Loucy (cell line): ENCODE measurements at regions not wholly inside any gene's neighbourhood (a gene's known extent, or its start where the extent isn't known, plus 50 kb on each side); places are given as distances from the start of the nearest gene placed in this dataset.
A peak's percentile ranks its signal among the peaks of the same experiment; 100 is the strongest.

ENCODE experiments used
- H2AFZ ChIP-seq: fragments of 200-600 bp; sonication (generic); 2 replicates; pipeline ENCODE4 v1.6.0; 2016; ENCODE audit warnings: antibody characterized with exemption, mild to moderate bottlenecking, low read length, moderate library complexity
- H3F3A ChIP-seq: fragments of 200-600 bp; 2 replicates; pipeline ENCODE4 v1.6.0; 2016; ENCODE audit warnings: antibody characterized with exemption, low read depth, mild to moderate bottlenecking
- H3K27me3 ChIP-seq: fragments of 200-600 bp; sonication (generic); 2 replicates; pipeline ENCODE4 v1.6.1; 2014; ENCODE audit warnings: low read length, mild to moderate bottlenecking; ENCODE audit not compliant: insufficient read depth, poor library complexity, severe bottlenecking
- H3K36me3 ChIP-seq: fragments of 200-600 bp; sonication (generic); 2 replicates; pipeline ENCODE4 v1.6.1; 2016; ENCODE audit warnings: low read length; ENCODE audit not compliant: insufficient read depth
- H3K4me1 ChIP-seq: fragments of 200-600 bp; sonication (generic); 2 replicates; pipeline ENCODE4 v1.5.1; 2014; ENCODE audit warnings: low read length, mild to moderate bottlenecking; ENCODE audit not compliant: insufficient read depth, poor library complexity, severe bottlenecking
- H3K4me2 ChIP-seq: fragments of 200-600 bp; sonication (generic); 2 replicates; pipeline ENCODE4 v1.6.0; 2014; ENCODE audit warnings: antibody characterized with exemption, low read length, low read depth, mild to moderate bottlenecking; ENCODE audit not compliant: poor library complexity, severe bottlenecking
- H3K4me3 ChIP-seq: fragments of 200-600 bp; sonication (generic); 2 replicates; pipeline ENCODE4 v1.5.1; 2014; ENCODE audit warnings: low read length, mild to moderate bottlenecking, mixed read lengths; ENCODE audit not compliant: poor library complexity, severe bottlenecking
- H3K79me2 ChIP-seq: fragments of 200-600 bp; sonication (generic); 2 replicates; pipeline ENCODE4 v1.6.1; 2014; ENCODE audit warnings: low read length; ENCODE audit not compliant: insufficient read depth
- H3K9ac ChIP-seq: fragments of 200-600 bp; sonication (generic); 2 replicates; pipeline ENCODE4 v1.6.0; 2014; ENCODE audit warnings: mild to moderate bottlenecking, low read depth, low read length, moderate library complexity; ENCODE audit not compliant: poor library complexity, severe bottlenecking
- H3K9me2 ChIP-seq: fragments of 200-600 bp; sonication (generic); replicated peaks from 2 replicates; pipeline ENCODE4 v1.6.1; 2016; ENCODE audit warnings: low read depth, low read length, mixed read lengths
- H3K9me3 ChIP-seq: fragments of 200-600 bp; sonication (generic); 2 replicates; pipeline ENCODE4 v1.6.1; 2014; ENCODE audit warnings: mild to moderate bottlenecking, antibody characterized with exemption, low read length, low read depth; ENCODE audit not compliant: insufficient read depth
- H4K20me1 ChIP-seq: fragments of 200-600 bp; sonication (generic); 2 replicates; pipeline ENCODE4 v1.6.0; 2014; ENCODE audit warnings: antibody characterized with exemption, low read length, mild to moderate bottlenecking; ENCODE audit not compliant: insufficient read depth, poor library complexity, severe bottlenecking
- CTCF ChIP-seq: fragments of 200-600 bp; sonication (generic); conservative IDR thresholded peaks from 2 replicates; pipeline ENCODE4 v1.5.1; 2014; ENCODE audit warnings: mild to moderate bottlenecking, antibody characterized with exemption, low read length
- EZH2phosphoT487 ChIP-seq: fragments of 200-600 bp; IDR thresholded peaks from 2 replicates; pipeline ENCODE4 v1.6.1; 2018; ENCODE audit warnings: antibody characterized with exemption, mild to moderate bottlenecking, moderate library complexity, borderline replicate concordance

DNA sequence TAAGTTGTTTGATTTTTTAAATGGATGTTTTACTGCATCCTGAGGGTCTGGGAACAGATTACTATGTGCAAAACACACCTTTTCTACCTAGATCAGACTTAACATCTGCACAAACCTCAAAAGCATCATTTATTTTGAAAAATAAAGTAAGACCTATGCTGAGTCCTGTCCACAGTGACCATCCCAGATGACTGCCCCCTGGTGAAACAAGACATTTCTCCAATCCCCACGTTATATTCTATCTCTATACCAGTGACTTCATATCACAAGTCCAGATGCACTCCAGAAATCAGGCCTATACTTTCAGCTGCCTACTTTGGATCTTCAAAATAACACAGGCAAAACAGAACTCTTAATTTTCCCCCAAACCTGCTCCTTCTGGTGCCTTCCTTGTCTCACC, 143.2 kb downstream of the P2RY1 start:
- no peaks in the 10 kb centered on the region for H3K79me2 ChIP-seq
- H3K4me2 ChIP-seq = no peak overlapping the region
- H4K20me1 ChIP-seq = no peaks in the 10 kb centered on the region
- no peak overlapping the region for H3K9ac ChIP-seq
- no peak overlapping the region for H2AFZ ChIP-seq
- no peaks in the 10 kb centered on the region for H3K27me3 ChIP-seq
- no peak overlapping the region for H3K4me3 ChIP-seq
- no peaks in the 10 kb centered on the region for H3F3A ChIP-seq
- H3K4me1 ChIP-seq = no peaks in the 10 kb centered on the region
- H3K9me2 ChIP-seq = no peaks in the 10 kb centered on the region
- no peaks in the 10 kb centered on the region; the same call in 1 of the 2 replicates for H3K9me3 ChIP-seq
- H3K36me3 ChIP-seq = no peaks in the 10 kb centered on the region
- TF ChIP-seq CTCF (0 out of 2 replicates have a peak, but pooled peaks have one; percentile 20), EZH2phosphoT487 (no peak)

DNA sequence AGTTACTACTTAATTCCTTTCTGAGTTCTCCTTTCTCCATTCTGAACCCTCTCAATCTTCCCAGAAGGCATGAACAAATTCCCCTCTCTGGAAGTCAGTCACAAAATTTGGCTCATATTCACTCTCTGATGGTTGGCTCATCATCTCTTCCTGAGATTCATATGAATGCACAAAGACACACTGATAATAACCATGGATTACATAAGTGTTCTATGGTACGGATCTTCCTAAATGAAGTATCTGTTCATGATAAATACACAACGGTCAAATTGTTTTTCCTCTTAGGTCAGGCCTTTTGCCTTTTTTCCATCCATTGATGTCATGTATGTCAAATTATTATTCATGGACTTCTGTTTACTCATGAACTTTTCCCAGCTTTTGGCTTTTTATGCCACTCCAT, 162.6 kb downstream of the P2RY1 start:
- no peaks in the 10 kb centered on the region for H3K79me2 ChIP-seq
- H3K9me3 ChIP-seq = no peaks in the 10 kb centered on the region
- no peaks in the 10 kb centered on the region for H3F3A ChIP-seq
- H3K4me2 ChIP-seq = no peak overlapping the region
- no peaks in the 10 kb centered on the region for H4K20me1 ChIP-seq
- H3K36me3 ChIP-seq = no peaks in the 10 kb centered on the region
- H2AFZ ChIP-seq = no peak overlapping the region
- H3K9ac ChIP-seq = no peak overlapping the region
- no peaks in the 10 kb centered on the region for H3K27me3 ChIP-seq
- no peaks in the 10 kb centered on the region for H3K4me1 ChIP-seq
- H3K4me3 ChIP-seq = no peak overlapping the region
- no peaks in the 10 kb centered on the region for H3K9me2 ChIP-seq
- TF ChIP-seq EZH2phosphoT487 (no peak), CTCF (no peak)

DNA sequence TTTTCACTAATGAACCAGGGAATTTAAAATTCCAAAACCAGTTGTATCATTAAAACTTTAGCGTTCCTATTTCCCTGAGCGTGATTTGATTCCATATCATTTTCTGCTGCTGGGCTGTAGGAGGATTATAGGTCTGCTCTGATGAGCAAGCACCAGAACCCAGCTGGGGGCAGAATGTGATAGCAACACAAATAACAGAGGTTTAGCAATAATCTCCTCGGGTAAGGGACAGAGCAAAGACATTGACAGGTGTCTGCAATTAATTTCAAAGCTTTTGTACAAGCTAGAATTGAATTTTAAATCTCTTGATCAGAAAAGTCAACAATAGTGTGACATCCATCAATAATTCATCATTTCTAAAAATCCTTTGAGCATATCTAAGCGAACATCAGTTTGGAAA, 163.4 kb upstream of the RAP2B start:
- Histone ChIP-seq H3K4me3 (no peak overlapping the region), H4K20me1 (no peaks in the 10 kb centered on the region), H3K79me2 (no peaks in the 10 kb centered on the region), H3K9ac (no peak overlapping the region), H3K4me2 (no peak overlapping the region), H2AFZ (no peak overlapping the region), H3K27me3 (no peaks in the 10 kb centered on the region), H3K9me3 (no peaks in the 10 kb centered on the region), H3K9me2 (no peaks in the 10 kb centered on the region), H3K36me3 (no peaks in the 10 kb centered on the region), H3F3A (no peaks in the 10 kb centered on the region), H3K4me1 (no peaks in the 10 kb centered on the region)
- TF ChIP-seq EZH2phosphoT487 = no peak
- TF ChIP-seq CTCF = no peak
